HepG2 (cell line): ENCODE measurements at regions not wholly inside any gene's neighbourhood (a gene's known extent, or its start where the extent isn't known, plus 50 kb on each side); places are given as distances from the start of the nearest gene placed in this dataset.

Experiments used
- ATAC-seq: fragments of 200-7000 bp; cut with Tn5 transposase; 3 replicates; pipeline ENCODE4 v1.9.1; 2020; ENCODE audit warnings: mild to moderate bottlenecking, moderate library complexity
- BruUV-seq: library from RNA; stranded (reverse); fragments of 400-500 nt; replicated peaks from 2 replicates; lab custom pipeline; 2021; lab: Mats Ljungman, UMichigan
- CTCF ChIA-PET: fragments of 300-600 bp; formaldehyde crosslinking; extraction: SDS; loops from one replicate; lab custom pipeline; 2021; ENCODE audit warnings: low total read pairs, inconsistent platforms, low intra/inter-chr PET ratio; lab: Yijun Ruan, JAX
- POLR2A ChIA-PET: fragments of 350-600 bp; sonication (Branson Sonifier 250); formaldehyde crosslinking; loops from one replicate; lab custom pipeline; 2020; ENCODE audit warnings: antibody characterized with exemption, inconsistent platforms; lab: Yijun Ruan, JAX
- DNase-seq: peaks from one replicate; pipeline ENCODE4 v3.0.0-alpha.2; 2015; ENCODE audit warnings: low spot score
- FAIRE-seq: peaks from 3 replicates; lab custom pipeline; 2011; peaks lifted over from hg19 to GRCh38; lab: Jason Lieb, UNC
- H2AFZ ChIP-seq: one replicate; pipeline ENCODE4 v1.6.1; 2011; ENCODE audit warnings: low read length, inconsistent platforms
- H3K27ac ChIP-seq: fragments of 300-600 bp; 3 replicates; pipeline ENCODE4 v1.8.0; 2011; ENCODE audit warnings: mixed run types, mild to moderate bottlenecking, mixed read lengths, low read length, inconsistent platforms; ENCODE audit not compliant: insufficient read depth; ENCODE audit errors: extremely low read length
- H3K27me3 ChIP-seq, 2 experiments: fragments of 200-600 bp in 1 of 2; 2 replicates in 1 of 2; 3 replicates in 1 of 2; pipeline versions ENCODE4 v1.6.0 to v1.8.0; 2011; ENCODE audit warnings: low read length in 2 of 2, mild to moderate bottlenecking in 2 of 2, moderate library complexity in 2 of 2, inconsistent platforms in 1 of 2; ENCODE audit not compliant: insufficient read depth in 2 of 2, control insufficient read depth in 1 of 2
- H3K36me3 ChIP-seq, 2 experiments: fragments of 200-600 bp in 1 of 2; replicated peaks in 1 of 2; 2 replicates in 1 of 2; 3 replicates in 1 of 2; pipeline versions ENCODE4 v1.5.1 to v1.8.0; 2011; ENCODE audit warnings: low read length in 2 of 2, inconsistent platforms in 1 of 2; ENCODE audit not compliant: insufficient read depth in 2 of 2, control insufficient read depth in 1 of 2
- H3K4me1 ChIP-seq: 2 replicates; pipeline ENCODE4 v1.5.1; 2012; ENCODE audit warnings: low read length, inconsistent platforms; ENCODE audit not compliant: insufficient read depth
- H3K4me2 ChIP-seq: 2 replicates; pipeline ENCODE4 v1.6.0; 2011; ENCODE audit warnings: low read depth, low read length, inconsistent platforms
- H3K4me3 ChIP-seq, 3 experiments: fragments of 200-600 bp in 1 of 3; sonication (generic), shearing (Covaris generic) in 1 of 3; replicated peaks in 1 of 3; 2 replicates each; pipeline ENCODE4 v1.5.1; 2011 to 2016; ENCODE audit warnings: low read length in 3 of 3, inconsistent platforms in 2 of 3, low read depth in 2 of 3, mild to moderate bottlenecking in 2 of 3, control low read depth in 1 of 3, mixed read lengths in 1 of 3; ENCODE audit not compliant: insufficient read depth in 1 of 3
- H3K79me2 ChIP-seq: one replicate; pipeline ENCODE4 v1.6.1; 2011; ENCODE audit warnings: low read length, inconsistent platforms; ENCODE audit not compliant: insufficient read depth
- H3K9ac ChIP-seq: 2 replicates; pipeline ENCODE4 v1.6.0; 2011; ENCODE audit warnings: mild to moderate bottlenecking, low read depth, low read length, inconsistent platforms; ENCODE audit not compliant: insufficient read depth
- H3K9me3 ChIP-seq: 2 replicates; pipeline ENCODE4 v1.5.1; 2012; ENCODE audit warnings: mild to moderate bottlenecking, low read length
- H4K20me1 ChIP-seq: 2 replicates; pipeline ENCODE4 v1.6.0; 2011; ENCODE audit warnings: inconsistent platforms, mild to moderate bottlenecking, low read length, moderate library complexity; ENCODE audit not compliant: insufficient read depth
- CHCHD3 ChIP-seq: sonication (generic); formaldehyde crosslinking; IDR thresholded peaks from 2 replicates; pipeline ENCODE4 v1.8.0; 2022; ENCODE audit warnings: mild to moderate bottlenecking, missing genetic modification reagents, moderate library complexity
- HDAC2 ChIP-seq: sonication (generic); formaldehyde crosslinking; IDR thresholded peaks from 2 replicates; pipeline ENCODE4 v1.4.0; 2020; ENCODE audit warnings: missing genetic modification reagents
- NCOA2 ChIP-seq: sonication (generic); formaldehyde crosslinking; IDR thresholded peaks from 2 replicates; pipeline ENCODE4 v1.8.0; 2022; ENCODE audit warnings: inconsistent platforms
- U2AF1 ChIP-seq: fragments of 200-400 bp; formaldehyde crosslinking; optimal IDR thresholded peaks from 2 replicates; pipeline ENCODE3; 2017; ENCODE audit warnings: mild to moderate bottlenecking, low read depth, low read length
- U2AF2 ChIP-seq: fragments of 200-400 bp; formaldehyde crosslinking; IDR thresholded peaks from 2 replicates; pipeline ENCODE4 v1.6.1; 2017; ENCODE audit warnings: low read depth, mild to moderate bottlenecking, low read length
- ZBTB40 ChIP-seq, 2 experiments: fragments of 450-650 bp in 1 of 2; sonication (generic) in 1 of 2; formaldehyde crosslinking in 1 of 2; IDR thresholded peaks; 2 replicates each; pipeline versions ENCODE4 v1.6.1 to v1.8.0; 2016 to 2022; ENCODE audit warnings: antibody characterized with exemption in 1 of 2, mild to moderate bottlenecking in 1 of 2, missing genetic modification reagents in 1 of 2
- WGBS: methylation state at CpG from one replicate; pipeline ENCODE4 v1.1.6; 2017; ENCODE audit warnings: low lambda C conversion rate; 5-methylcytosine and 5-hydroxymethylcytosine counted together
- in situ Hi-C: cut with HindIII; loops from 2 replicates; pipeline ENCODE4 v1.10.0; 2017; ENCODE audit warnings: low pct_unique_long_range_greater_than_20kb; ENCODE audit not compliant: extremely low pct_ligation_motif_present
- intact Hi-C: fragments of 100-400 bp; cut with micrococcal nuclease; formaldehyde crosslinking; loops from one replicate; pipeline ENCODE4 v1.10.0; 2022; ENCODE audit not compliant: unreplicated experiment
- TF ChIP-seq, protein P1 (sequence below): sonication (generic); formaldehyde crosslinking; IDR thresholded peaks from 2 replicates; pipeline ENCODE4 v1.4.0; 2020; ENCODE audit warnings: missing genetic modification reagents, borderline replicate concordance
- TF ChIP-seq, protein P2 (sequence below): IDR thresholded peaks from 2 replicates; pipeline ENCODE4 v1.4.0; 2020; ENCODE audit warnings: mild to moderate bottlenecking, missing genetic modification reagents
- TF ChIP-seq, protein P3 (sequence below): sonication (generic); formaldehyde crosslinking; IDR thresholded peaks from 2 replicates; pipeline ENCODE4 v1.8.0; 2022; ENCODE audit warnings: mild to moderate bottlenecking, missing genetic modification reagents, moderate library complexity

DNA sequence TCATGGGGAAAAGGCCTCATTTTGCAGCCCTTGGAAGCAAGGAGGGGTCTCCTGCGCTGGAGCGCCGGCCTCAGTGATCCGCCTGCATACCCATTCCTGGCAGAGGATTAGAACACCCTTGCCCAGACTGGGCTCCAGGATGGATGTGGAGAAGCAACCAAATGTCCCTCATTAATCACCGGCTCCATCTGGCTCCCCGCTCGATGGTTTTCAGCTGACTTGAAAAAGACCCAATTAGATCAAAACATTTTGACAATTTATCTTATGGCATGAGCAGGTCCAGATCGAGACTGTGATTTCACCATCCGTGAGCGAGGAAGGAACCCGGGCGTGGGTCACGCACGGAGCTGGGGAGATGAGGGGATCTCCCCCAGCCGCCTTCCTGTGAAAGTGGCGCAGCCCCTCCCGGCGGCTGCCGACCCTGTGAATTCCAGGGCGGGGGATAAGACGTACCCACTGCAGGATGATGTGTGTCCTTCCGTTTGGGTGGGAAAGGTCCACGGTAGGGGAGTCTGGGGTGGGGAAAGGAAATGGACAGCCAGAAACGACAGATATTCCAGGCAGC lies 141.6 kb downstream of the EMX2 start:
- H3K27ac ChIP-seq = no peak overlapping the region
- no peaks in the 10 kb centered on the region for H3K4me1 ChIP-seq
- in situ Hi-C loops = no loop called here
- ChIA-PET CTCF (no interaction called here), POLR2A (no interaction called here)
- no peaks in the 10 kb centered on the region for H4K20me1 ChIP-seq
- no peak overlapping the region for H3K4me3 ChIP-seq
- H3K9ac ChIP-seq = no peak overlapping the region
- no peak for FAIRE-seq
- 67% methylated on average over 15 of the region's 24 CpGs for WGBS
- no peak for DNase-seq
- no peaks in the 10 kb centered on the region for H3K36me3 ChIP-seq
- intact Hi-C loops = no loop called here
- no peaks in the 10 kb centered on the region for H3K9me3 ChIP-seq
- no peak overlapping the region for H3K4me2 ChIP-seq
- ATAC-seq = no peak
- H3K79me2 ChIP-seq = no peaks in the 10 kb centered on the region
- H3K27me3 ChIP-seq = no peaks in the 10 kb centered on the region; a peak in 2 of 5 replicates
- no TSS peak for BruUV-seq
- no peak overlapping the region for H2AFZ ChIP-seq
- TF ChIP-seq CHCHD3 (CRISPR knock-in tag) = no peak
- TF ChIP-seq, protein P1, sequence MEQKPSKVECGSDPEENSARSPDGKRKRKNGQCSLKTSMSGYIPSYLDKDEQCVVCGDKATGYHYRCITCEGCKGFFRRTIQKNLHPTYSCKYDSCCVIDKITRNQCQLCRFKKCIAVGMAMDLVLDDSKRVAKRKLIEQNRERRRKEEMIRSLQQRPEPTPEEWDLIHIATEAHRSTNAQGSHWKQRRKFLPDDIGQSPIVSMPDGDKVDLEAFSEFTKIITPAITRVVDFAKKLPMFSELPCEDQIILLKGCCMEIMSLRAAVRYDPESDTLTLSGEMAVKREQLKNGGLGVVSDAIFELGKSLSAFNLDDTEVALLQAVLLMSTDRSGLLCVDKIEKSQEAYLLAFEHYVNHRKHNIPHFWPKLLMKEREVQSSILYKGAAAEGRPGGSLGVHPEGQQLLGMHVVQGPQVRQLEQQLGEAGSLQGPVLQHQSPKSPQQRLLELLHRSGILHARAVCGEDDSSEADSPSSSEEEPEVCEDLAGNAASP = no peak
- TF ChIP-seq NCOA2 (CRISPR knock-in tag) = no peak
- TF ChIP-seq, protein P2, sequence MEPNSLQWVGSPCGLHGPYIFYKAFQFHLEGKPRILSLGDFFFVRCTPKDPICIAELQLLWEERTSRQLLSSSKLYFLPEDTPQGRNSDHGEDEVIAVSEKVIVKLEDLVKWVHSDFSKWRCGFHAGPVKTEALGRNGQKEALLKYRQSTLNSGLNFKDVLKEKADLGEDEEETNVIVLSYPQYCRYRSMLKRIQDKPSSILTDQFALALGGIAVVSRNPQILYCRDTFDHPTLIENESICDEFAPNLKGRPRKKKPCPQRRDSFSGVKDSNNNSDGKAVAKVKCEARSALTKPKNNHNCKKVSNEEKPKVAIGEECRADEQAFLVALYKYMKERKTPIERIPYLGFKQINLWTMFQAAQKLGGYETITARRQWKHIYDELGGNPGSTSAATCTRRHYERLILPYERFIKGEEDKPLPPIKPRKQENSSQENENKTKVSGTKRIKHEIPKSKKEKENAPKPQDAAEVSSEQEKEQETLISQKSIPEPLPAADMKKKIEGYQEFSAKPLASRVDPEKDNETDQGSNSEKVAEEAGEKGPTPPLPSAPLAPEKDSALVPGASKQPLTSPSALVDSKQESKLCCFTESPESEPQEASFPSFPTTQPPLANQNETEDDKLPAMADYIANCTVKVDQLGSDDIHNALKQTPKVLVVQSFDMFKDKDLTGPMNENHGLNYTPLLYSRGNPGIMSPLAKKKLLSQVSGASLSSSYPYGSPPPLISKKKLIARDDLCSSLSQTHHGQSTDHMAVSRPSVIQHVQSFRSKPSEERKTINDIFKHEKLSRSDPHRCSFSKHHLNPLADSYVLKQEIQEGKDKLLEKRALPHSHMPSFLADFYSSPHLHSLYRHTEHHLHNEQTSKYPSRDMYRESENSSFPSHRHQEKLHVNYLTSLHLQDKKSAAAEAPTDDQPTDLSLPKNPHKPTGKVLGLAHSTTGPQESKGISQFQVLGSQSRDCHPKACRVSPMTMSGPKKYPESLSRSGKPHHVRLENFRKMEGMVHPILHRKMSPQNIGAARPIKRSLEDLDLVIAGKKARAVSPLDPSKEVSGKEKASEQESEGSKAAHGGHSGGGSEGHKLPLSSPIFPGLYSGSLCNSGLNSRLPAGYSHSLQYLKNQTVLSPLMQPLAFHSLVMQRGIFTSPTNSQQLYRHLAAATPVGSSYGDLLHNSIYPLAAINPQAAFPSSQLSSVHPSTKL = no peak
- TF ChIP-seq, protein P3, sequence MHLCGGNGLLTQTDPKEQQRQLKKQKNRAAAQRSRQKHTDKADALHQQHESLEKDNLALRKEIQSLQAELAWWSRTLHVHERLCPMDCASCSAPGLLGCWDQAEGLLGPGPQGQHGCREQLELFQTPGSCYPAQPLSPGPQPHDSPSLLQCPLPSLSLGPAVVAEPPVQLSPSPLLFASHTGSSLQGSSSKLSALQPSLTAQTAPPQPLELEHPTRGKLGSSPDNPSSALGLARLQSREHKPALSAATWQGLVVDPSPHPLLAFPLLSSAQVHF (CRISPR knock-in tag) = no peak
- TF ChIP-seq U2AF2 = no peak
- no peak for TF ChIP-seq HDAC2 (CRISPR knock-in tag)
- TF ChIP-seq ZBTB40 (IDR thresholded peaks at IDR 0.05) = no peak
- no peak for TF ChIP-seq ZBTB40 (CRISPR knock-in tag; IDR thresholded peaks at IDR 0.05)
- TF ChIP-seq U2AF1 = no peak
